Skeletal muscle tissue (tissue), 3 donors: ENCODE measurements at regions not wholly inside any gene's neighbourhood (a gene's known extent, or its start where the extent isn't known, plus 50 kb on each side); places are given as distances from the start of the nearest gene placed in this dataset.

Source experiments
- H3K27ac ChIP-seq: one replicate; pipeline ENCODE4 v1.7.0; 2013; ENCODE audit warnings: mild to moderate bottlenecking, low read depth, low read length, inconsistent platforms
- H3K27me3 ChIP-seq, 3 donors: one replicate each; pipeline ENCODE4 v1.7.0; 2013; ENCODE audit warnings: low read length in 3 of 3; ENCODE audit not compliant: control insufficient read depth in 3 of 3, insufficient read depth in 3 of 3
- H3K36me3 ChIP-seq, 3 donors: one replicate each; pipeline ENCODE4 v1.7.0; 2013; ENCODE audit warnings: low read length in 3 of 3; ENCODE audit not compliant: control insufficient read depth in 3 of 3, insufficient read depth in 3 of 3
- H3K4me1 ChIP-seq, 3 donors: one replicate each; pipeline ENCODE4 v1.7.0; 2013; ENCODE audit warnings: low read length in 3 of 3, mild to moderate bottlenecking in 3 of 3; ENCODE audit not compliant: control insufficient read depth in 3 of 3, insufficient read depth in 3 of 3
- H3K4me3 ChIP-seq, 3 donors: one replicate each; pipeline ENCODE4 v1.7.0; 2013; ENCODE audit warnings: low read length in 3 of 3
- H3K9ac ChIP-seq, 3 donors: one replicate each; pipeline ENCODE4 v1.7.0; 2013; ENCODE audit warnings: low read length in 3 of 3, mild to moderate bottlenecking in 3 of 3, moderate library complexity in 2 of 3, low read depth in 1 of 3
- H3K9me3 ChIP-seq, 3 donors: one replicate each; pipeline ENCODE4 v1.7.0; 2013; ENCODE audit warnings: low read length in 3 of 3; ENCODE audit not compliant: control insufficient read depth in 3 of 3
- donor health status: Osteomylitis.

DNA sequence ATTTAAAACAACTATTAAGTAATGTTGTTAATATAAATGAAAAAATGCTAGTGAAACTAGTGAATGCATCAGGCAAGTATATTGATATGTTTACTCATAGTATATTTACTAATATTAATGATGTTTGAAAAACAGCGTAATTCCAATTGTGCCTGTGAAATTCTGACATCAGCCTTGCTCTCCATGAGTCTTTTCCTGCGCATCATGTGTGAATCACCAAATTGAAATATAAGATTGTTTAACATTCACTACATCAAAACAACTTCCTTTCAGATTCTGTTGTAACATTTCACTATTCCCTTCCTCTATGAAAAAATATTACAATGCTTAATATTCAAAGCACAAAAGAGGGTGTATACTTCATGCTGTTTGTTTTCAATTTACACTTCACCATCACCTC lies 1995.9 kb upstream of the SEL1L start:
- H3K4me1 ChIP-seq: no peaks in the 10 kb centered on the region
- no peaks in the 10 kb centered on the region for H3K27me3 ChIP-seq
- H3K9ac ChIP-seq: no peak overlapping the region
- no peak overlapping the region for H3K27ac ChIP-seq
- H3K4me3 ChIP-seq: no peak overlapping the region
- no peaks in the 10 kb centered on the region for H3K9me3 ChIP-seq
- H3K36me3 ChIP-seq: no peaks in the 10 kb centered on the region

GRCh38 chr14:83533734-83534133 lies 1996.2 kb upstream of the FLRT2 start:
- Histone ChIP-seq H3K27ac (no peak overlapping the region), H3K36me3 (no peaks in the 10 kb centered on the region), H3K9me3 (no peaks in the 10 kb centered on the region), H3K4me3 (no peak overlapping the region), H3K9ac (no peak overlapping the region), H3K4me1 (no peaks in the 10 kb centered on the region), H3K27me3 (no peaks in the 10 kb centered on the region)

- Histone ChIP-seq H3K9ac (no peak overlapping the region), H3K9me3 (no peaks in the 10 kb centered on the region), H3K4me3 (no peak overlapping the region), H3K27ac (no peak overlapping the region), H3K36me3 (no peaks in the 10 kb centered on the region), H3K27me3 (no peaks in the 10 kb centered on the region), H3K4me1 (no peaks in the 10 kb centered on the region)
These were observed 1994.9 kb upstream of the FLRT2 start for GRCh38 chr14:83534995-83535394.

GRCh38 chr14:83535444-83535843 lies 1994.5 kb upstream of the FLRT2 start:
- H3K4me3 ChIP-seq: no peak overlapping the region
- H3K36me3 ChIP-seq: no peaks in the 10 kb centered on the region

DNA sequence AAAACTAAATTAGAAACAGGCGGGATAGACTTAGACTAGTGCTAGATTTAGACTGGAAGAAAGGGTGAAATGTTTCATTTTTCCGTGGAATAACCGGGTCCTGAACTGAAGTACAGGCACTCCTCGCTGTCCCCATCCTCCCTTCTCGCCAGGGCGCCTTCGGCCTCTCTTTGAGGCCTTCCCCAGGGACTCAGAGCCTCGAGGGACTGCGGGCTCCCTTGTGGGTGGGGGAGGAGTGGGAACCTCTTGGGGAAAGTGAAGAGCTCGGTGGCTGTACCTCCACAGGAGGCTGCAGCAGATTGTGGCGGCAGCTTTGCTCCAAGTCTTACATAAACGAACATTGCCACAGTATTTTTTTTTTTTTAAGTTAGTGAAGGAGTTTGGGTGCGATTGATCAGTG lies 1988.8 kb upstream of the FLRT2 start:
- H3K9ac ChIP-seq: no peak overlapping the region
- H3K27ac ChIP-seq: no peak overlapping the region

More at GRCh38 chr14:83535444-83535843, 1994.5 kb upstream of the FLRT2 start:
- H3K4me1 ChIP-seq: no peaks in the 10 kb centered on the region
- no peak overlapping the region for H3K9ac ChIP-seq
- H3K9me3 ChIP-seq: no peaks in the 10 kb centered on the region
- H3K27me3 ChIP-seq: no peaks in the 10 kb centered on the region
- H3K27ac ChIP-seq: no peak overlapping the region

DNA sequence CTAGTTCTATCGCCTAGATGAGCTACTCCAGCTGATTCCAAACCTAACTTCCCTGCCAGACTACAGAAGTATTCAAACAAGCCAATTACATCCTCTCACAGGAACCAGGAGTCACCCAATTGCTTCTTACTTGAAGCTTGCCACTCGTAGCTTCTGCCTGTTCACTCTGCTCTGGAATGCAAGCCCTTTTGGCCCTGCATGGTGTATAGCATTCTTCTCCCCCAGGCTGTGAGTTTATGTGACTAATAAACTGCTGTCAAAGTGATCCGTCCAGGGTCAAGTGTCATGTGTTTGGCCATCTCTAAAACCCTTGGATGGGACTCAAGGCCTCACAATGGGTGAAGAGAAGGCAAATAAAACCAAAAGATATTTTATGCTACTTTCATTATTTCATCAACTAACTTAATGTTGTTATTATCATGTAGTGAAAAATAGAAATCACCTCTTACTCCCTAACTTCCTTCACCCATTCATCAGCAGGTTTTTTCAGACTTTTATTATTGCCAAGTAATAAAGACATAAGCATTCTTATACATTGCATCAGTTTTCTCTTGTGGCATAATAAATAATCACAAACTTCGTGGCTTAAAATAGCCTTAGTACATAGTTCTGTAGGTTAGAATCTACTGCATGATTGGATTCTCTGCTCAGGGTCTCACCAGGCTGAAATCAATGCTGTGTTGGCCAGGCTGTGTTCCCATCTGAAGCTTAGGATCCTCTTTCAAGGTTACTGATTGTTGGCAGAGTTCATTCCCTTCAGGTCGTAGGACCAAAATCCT lies 1981.7 kb upstream of the FLRT2 start:
- no peak overlapping the region for H3K27ac ChIP-seq
- no peak overlapping the region for H3K9ac ChIP-seq
- no peaks in the 10 kb centered on the region for H3K9me3 ChIP-seq
- H3K4me3 ChIP-seq: no peak overlapping the region
- H3K27me3 ChIP-seq: no peaks in the 10 kb centered on the region
- no peaks in the 10 kb centered on the region for H3K36me3 ChIP-seq
- H3K4me1 ChIP-seq: peaks cover 0 to 3% (median 3%) of the 10 kb centered on the region in 3 donors

More for the DNA sequence above, 1988.8 kb upstream of the FLRT2 start:
- no peaks in the 10 kb centered on the region for H3K4me1 ChIP-seq
- H3K9me3 ChIP-seq: no peaks in the 10 kb centered on the region
- H3K4me3 ChIP-seq: no peak overlapping the region
- no peaks in the 10 kb centered on the region for H3K27me3 ChIP-seq
- no peaks in the 10 kb centered on the region for H3K36me3 ChIP-seq

DNA sequence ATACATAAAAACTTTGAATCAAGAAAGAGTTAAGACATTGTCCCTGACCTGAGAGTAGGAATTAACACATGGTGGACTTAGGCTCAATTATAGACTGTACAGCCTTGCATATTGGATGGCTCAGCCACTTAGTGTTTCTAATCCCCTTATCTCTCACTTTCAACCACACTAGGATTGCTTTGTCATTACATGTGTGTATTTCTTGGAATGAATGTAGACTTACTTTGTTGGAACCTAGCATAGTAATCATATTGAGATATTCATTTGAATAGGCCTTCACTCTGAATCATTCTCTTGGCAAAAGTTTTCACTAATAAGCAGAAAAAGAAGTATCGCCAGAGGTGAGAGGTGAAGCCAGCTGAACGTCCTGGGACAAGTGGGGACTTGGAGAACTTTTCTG lies 1973.9 kb upstream of the FLRT2 start:
- Histone ChIP-seq H3K36me3 (no peaks in the 10 kb centered on the region), H3K4me1 (no peaks in the 10 kb centered on the region)

DNA sequence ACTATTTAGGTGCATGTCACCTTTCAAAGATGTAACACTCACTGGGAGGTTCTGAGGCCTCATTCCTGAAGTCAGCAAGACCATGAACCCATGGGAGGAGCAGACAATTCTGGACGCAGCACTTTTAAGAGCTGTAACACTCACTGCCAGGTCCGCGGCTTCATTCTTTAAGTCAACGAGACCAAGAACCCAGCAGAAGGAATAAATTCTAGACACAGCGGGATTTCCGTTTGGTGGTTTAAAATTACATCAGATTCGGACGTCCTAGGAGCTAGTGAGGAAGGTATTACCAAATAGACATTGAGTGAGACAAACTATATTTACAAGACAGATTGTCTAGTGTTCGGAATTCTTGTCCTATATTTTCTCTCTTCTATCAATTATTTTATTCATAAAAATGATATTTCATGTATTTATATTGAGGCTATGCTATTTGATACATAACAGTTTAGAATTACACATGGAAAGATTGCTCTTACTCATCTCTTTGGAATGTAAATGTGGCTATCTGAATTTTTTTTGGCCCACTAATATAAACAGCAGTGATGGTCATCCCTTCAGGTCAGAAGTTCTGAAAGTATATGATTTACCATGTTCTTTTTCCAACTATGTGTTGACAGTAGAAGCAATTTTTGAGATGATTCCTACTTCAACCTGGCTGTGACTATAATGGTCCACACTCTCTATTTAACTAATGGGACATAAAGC lies 1973.0 kb upstream of the FLRT2 start:
- no peak overlapping the region for H3K4me3 ChIP-seq
- H3K9ac ChIP-seq: no peak overlapping the region
- no peaks in the 10 kb centered on the region for H3K9me3 ChIP-seq

More for the DNA sequence above, 1973.9 kb upstream of the FLRT2 start:
- H3K9ac ChIP-seq: no peak overlapping the region
- no peak overlapping the region for H3K27ac ChIP-seq
- no peak overlapping the region for H3K4me3 ChIP-seq
- H3K27me3 ChIP-seq: no peaks in the 10 kb centered on the region
- no peaks in the 10 kb centered on the region for H3K9me3 ChIP-seq

GRCh38 chr14:83558946-83559345 lies 1971.0 kb upstream of the FLRT2 start:
- H3K4me3 ChIP-seq: no peak overlapping the region
- H3K27me3 ChIP-seq: no peaks in the 10 kb centered on the region
- no peak overlapping the region for H3K9ac ChIP-seq
- H3K4me1 ChIP-seq: no peaks in the 10 kb centered on the region
- no peaks in the 10 kb centered on the region for H3K9me3 ChIP-seq
- H3K27ac ChIP-seq: no peak overlapping the region
- H3K36me3 ChIP-seq: no peaks in the 10 kb centered on the region

More for the DNA sequence above, 1973.0 kb upstream of the FLRT2 start:
- H3K4me1 ChIP-seq: no peaks in the 10 kb centered on the region
- no peaks in the 10 kb centered on the region for H3K36me3 ChIP-seq
- no peaks in the 10 kb centered on the region for H3K27me3 ChIP-seq
- H3K27ac ChIP-seq: no peak overlapping the region

GRCh38 chr14:83559721-83560120 lies 1970.2 kb upstream of the FLRT2 start:
- Histone ChIP-seq H3K27me3 (no peaks in the 10 kb centered on the region), H3K36me3 (no peaks in the 10 kb centered on the region), H3K9me3 (no peaks in the 10 kb centered on the region), H3K9ac (no peak overlapping the region), H3K4me1 (no peaks in the 10 kb centered on the region), H3K4me3 (no peak overlapping the region), H3K27ac (no peak overlapping the region)
